ENCODE measurements at regions not wholly inside any gene's neighbourhood (a gene's known extent, or its start where the extent isn't known, plus 50 kb on each side); places are given as distances from the start of the nearest gene placed in this dataset.

DNA sequence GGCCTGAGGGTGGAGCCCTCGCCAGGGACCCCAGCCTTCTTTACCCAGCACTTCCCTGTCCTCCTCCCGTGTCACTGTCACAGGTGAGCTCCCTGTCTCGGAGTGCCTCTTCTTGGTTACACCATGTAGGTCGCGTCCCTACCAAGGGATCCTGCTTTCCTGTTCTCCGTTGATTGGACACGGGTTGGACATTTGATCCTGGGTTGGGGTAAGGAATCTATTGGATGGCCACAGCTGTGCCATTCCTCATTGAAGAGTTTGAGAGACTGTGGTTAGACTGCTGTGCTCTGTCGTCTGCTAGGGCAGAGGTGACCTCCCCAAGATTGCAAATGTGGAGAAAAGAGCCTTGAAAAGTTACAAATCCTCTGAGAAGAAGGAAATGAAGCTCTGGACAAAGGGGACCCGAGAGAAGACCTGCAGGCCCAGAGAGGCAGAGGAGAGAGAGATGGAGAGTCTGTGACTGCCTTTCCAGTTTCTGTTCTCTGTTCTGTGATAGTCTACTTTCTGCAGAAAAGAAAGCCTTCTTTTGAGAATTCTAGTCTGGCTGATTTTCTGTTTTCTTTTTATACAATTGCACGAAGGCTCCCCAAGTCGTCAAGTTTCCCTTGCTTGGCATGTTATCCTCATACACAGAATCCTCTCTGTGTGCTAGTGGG, 325.7 kb upstream of the RGMA start:
- ChIA-PET CTCF (ENCODE audit: low intra/inter-chr PET ratio) (no interaction called here), POLR2A (no interaction called here)
- no peaks in the 10 kb centered on the region for H3K9me3 ChIP-seq (replicated peaks; ENCODE audit: control insufficient read depth, insufficient read depth, low read depth, low read length)
- in situ Hi-C loops (cut with MboI) (no loop called here), intact Hi-C loops (cut with micrococcal nuclease) (no loop called here)
- H3K4me1 ChIP-seq (replicated peaks in 1 of 2; ENCODE audit: control insufficient read depth in 2 of 2, insufficient read depth in 2 of 2, low read length in 2 of 2) = no peaks in the 10 kb centered on the region
- WGBS (ENCODE audit: insufficient coverage, low coverage, missing lambda C conversion rate) = 2% methylated on average over 11 of the region's 11 CpGs
- BruUV-seq (replicated peaks) = no TSS peak
- H2AFZ ChIP-seq (ENCODE audit: low read depth, low read length) = no peak overlapping the region
- H3K27ac ChIP-seq (ENCODE audit: extremely low read depth, low read depth, low read length) = no peak overlapping the region
- no peaks in the 10 kb centered on the region for H4K20me1 ChIP-seq (replicated peaks; ENCODE audit: control insufficient read depth, insufficient read depth, low read length)
- no peak for TF ChIP-seq ZNF280A (IDR thresholded peaks at IDR 0.05; ENCODE audit: low read depth, partially characterized antibody)
- TF ChIP-seq ZNF780A (CRISPR knock-in tag; IDR thresholded peaks at IDR 0.05) = no peak
- TF ChIP-seq ARID3A (IDR thresholded peaks at IDR 0.05; ENCODE audit: borderline replicate concordance, low read depth, low read length) = no peak
- TF ChIP-seq MYNN (IDR thresholded peaks at IDR 0.05) = no peak
- TF ChIP-seq MYNN (CRISPR knock-in tag; IDR thresholded peaks at IDR 0.05) = no peak
- TF ChIP-seq ATF6 (CRISPR knock-in tag; IDR thresholded peaks at IDR 0.05) = no peak
- no peak for TF ChIP-seq ZNF263 (CRISPR knock-in tag; IDR thresholded peaks at IDR 0.05; ENCODE audit: borderline replicate concordance)
- TF ChIP-seq NCOA6 (IDR thresholded peaks at IDR 0.05) = no peak
- FAIRE-seq (no peak), ATAC-seq (no peak), DNase-seq (ENCODE audit: extremely low read depth in 1 of 4, low spot score in 3 of 4) (no peak)
- H3K27me3 ChIP-seq (ENCODE audit: control insufficient read depth in 2 of 2, insufficient read depth in 2 of 2, low read length in 2 of 2) = 0 out of 5 replicates have a peak, but pooled peaks cover 0 to 5% of the 10 kb centered on the region in 2 experiments
- no peaks in the 10 kb centered on the region for H3K36me3 ChIP-seq (ENCODE audit: control insufficient read depth, insufficient read depth, low read length)
- no peak overlapping the region for H3K9ac ChIP-seq (ENCODE audit: insufficient read depth in 1 of 2, low read depth in 2 of 2, low read length in 2 of 2)
- H3K4me3 ChIP-seq = no peak overlapping the region
- H3K9me1 ChIP-seq (ENCODE audit: control insufficient read depth, insufficient read depth, low read length) = no peaks in the 10 kb centered on the region
- no peak overlapping the region for H3K4me2 ChIP-seq (ENCODE audit: insufficient read depth, low read length)
- no peaks in the 10 kb centered on the region for H3K79me2 ChIP-seq (ENCODE audit: control insufficient read depth, insufficient read depth, low read length)

Measured in K562 (cell line).